ENCODE measurements at regions not wholly inside any gene's neighbourhood (a gene's known extent, or its start where the extent isn't known, plus 50 kb on each side); places are given as distances from the start of the nearest gene placed in this dataset.

DNA sequence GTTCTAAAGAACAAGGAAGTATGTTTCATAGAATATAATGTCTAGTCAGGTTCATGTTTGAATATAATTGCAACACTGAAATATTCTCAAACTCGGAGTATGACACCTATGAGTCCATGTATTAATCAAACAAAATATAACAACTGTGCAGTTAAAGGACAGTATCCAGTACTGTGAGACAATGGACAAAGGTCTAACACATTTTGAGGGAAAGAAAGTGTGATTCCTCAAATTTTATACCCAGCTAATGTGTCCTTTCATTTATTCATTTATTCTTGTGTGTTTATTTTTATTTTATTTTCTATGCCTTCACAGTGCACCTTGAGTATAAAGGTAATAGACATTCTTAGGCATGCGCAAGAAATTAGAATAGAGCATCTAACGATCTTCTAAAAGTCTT lies 401.0 kb upstream of the ZFHX3 start:
- no peak for DNase-seq (ENCODE audit: low spot score)

DNA sequence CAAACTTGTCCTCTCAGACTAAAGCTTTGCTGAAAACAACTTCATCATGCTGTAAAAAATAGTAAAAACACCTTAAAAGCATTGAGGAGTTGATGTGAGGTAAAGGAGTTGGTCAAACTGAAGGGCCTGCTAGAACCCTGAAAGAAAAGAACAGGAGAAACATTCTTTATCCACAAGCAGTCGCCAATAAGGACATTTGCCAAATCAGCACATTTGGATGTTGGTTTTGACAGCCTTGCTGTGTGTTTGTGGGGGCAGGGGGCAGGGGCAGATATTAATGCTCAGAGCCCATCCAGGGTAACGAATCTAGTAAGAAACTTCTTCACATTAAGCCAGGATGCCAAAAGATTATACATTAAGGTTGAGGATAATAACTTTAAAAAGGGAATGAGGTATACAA lies 399.9 kb upstream of the ZFHX3 start:
- no peak for DNase-seq (ENCODE audit: low spot score)

DNA sequence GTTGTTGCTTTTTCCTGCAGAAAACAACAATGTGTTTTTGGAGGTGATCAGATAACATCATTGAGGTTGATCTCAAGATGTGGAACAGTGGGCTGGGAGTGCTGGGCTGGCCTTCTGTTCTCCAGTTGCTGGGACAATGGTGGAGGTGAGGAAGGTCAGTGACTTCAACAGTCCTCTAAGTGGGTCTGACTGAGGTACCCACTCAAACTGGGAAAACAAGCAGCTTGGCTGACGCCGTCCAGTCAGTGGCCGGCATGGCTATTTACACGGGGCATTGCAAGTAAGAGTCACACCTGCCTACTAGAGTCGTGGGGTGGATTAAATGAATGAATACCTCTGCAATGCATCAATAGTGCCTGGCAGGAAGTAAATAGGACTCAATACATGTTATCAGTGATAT lies 386.7 kb upstream of the ZFHX3 start:
- DNase-seq (ENCODE audit: low spot score) = no peak

DNA sequence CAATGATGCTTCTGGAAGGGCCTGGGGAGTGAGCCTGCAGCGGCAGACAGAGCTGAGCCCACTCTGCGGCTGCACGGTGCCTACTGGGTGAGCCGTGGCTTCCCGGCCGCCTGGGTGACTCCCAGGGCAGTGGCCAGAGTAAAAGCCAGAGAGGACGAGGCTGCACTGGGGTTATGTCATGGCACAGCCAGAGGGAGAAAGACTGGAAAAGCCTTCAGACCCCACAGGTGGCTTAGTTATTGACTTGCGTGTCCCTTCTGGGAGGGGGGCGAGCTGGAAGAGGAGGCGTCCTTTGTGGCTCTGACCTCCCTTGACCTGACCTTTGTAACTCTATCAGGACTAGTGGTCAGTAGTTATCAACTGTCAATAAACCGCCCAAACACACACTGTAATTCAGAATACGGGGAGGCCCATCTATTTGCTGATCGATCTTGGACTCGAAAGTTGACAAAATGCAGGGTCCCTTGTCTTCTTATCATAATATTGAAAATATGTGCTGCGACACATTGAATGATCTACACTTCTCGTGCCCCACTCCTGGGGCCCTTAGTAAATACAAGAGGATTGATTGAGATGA lies 385.9 kb upstream of the ZFHX3 start:
- DNase-seq (ENCODE audit: low spot score) = no peak

DNA sequence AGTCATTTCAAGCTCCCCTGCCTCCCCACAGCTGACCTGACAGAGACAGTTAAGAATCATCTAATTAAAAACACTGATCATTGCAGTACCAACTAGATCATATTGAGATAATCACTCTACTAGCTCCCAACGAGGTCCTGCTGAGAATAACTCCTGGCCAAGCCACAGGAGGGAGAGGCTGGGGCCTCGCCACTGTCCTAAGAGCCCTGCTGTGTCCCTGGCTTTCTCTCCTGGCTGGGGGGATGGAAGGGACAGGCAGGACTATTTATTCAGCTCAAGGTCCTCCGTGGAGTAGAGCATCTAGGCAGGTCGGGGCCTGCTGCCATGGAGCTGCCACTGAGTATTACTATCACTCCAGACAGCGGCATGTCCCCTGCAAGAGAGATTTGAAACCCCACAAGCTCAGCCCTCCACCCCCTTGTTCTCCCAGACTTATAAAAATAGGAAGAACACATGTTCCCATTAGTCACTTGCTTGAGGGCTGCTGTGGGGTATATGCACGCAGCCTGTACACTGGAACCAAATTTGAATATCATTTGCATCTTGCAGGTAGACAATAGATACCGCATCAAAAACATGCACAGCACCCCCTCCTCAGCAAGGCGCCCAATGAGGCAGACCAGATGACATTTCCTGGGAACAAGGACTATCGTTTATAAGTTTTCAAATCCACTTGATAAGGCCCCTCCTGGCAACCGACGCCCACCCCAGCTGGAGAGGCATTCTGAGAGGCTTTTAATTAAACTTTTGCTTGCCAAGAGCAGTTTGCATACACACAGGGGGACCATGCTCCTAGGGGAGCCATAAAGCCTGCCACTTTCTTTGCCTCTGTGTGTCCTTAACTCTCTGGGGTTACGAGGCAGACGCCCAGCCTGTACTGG lies 385.2 kb upstream of the ZFHX3 start:
- no peak for DNase-seq (ENCODE audit: low spot score)

DNA sequence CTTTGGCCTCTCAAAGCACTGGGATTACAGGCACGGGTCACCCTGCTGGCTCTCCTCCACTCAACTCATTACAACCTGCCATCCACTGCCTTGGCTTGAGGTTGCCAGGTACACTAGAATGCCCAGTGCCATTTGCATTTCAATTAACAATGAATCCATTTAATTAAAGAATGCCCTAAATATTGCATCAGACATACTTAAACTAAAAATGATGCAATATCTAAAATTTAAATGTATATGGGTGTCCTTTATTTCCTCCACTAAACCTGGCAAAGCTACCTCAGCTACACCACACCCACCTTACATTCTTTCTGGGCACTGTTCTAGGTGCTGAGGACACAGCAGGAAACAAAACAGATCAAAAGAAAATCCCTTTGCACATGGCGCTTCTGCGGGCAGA lies 382.2 kb upstream of the ZFHX3 start:
- no peak for DNase-seq (ENCODE audit: low spot score)

DNA sequence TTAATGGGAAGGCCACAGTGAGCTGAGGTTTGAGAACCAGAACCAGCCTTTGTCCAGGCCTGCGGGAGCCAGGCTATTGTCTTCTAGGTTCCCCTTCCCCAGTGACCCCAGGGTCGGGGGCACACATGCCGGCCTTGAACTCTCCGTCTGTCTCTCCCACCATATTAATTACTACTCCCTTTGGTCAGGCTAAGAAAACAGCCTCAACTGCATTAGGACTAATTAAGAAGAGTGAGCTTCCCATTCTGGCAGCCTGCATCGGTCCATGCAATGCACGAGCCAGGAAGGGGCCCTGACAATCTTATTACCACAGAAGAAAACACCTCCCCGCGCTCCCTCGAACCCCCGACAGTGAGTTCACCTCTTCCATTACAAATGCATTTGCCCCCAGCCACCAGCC lies 380.2 kb upstream of the ZFHX3 start:
- no peak for DNase-seq (ENCODE audit: low spot score)

DNA sequence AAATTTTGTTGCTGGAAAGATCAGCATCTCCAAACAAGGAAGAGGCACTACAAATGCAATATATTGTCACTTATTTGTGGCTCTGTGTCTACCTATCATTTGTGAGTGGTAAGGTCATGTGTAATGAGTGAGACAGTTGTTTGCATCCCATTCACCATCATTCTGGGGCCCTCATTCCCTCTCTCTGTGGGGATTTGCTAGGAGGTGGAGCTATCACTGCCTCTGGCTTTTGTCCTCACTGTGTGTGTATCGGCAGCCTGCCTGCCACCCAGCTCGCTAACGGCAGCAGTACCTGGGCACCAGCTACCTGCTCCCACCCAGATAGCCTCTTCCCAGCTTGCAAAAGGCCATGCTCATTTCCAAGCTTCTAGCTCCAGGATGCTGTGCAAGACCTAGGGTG lies 379.2 kb upstream of the ZFHX3 start:
- DNase-seq (ENCODE audit: low spot score) = no peak

DNA sequence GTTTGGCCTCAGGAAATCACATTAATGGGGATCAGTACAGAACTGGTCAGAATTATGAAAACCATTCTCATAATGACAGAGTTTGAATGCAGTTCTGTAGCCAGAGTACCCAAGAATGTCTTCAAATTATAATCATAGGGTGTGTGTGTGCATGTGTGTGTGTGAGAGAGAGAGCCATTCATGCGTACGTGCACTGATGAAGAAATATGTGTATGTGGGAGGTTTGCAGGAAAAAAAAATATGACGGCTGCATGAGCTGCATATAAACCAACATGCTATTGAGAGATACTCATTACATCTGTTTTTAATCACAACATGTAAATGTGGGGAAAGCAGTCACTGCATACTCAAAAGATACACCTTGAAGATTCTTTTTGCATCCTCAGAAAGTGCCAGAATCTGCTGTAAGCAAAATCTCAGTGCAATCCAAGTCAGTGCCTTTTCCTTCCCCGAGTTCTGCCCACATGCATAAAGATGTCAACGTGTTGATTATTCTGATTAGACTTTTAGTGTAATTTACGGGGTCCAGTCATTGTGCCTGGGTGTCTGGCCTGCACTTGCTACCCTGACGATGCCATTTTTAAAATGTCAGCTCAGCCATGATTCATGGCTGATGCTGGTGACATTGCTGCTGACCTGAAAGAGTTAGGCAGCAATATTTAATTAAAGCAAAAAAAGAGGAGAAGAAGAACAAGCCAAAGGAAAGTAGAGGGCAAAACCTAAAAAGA lies 378.7 kb upstream of the ZFHX3 start:
- no peak for DNase-seq (ENCODE audit: low spot score)

DNA sequence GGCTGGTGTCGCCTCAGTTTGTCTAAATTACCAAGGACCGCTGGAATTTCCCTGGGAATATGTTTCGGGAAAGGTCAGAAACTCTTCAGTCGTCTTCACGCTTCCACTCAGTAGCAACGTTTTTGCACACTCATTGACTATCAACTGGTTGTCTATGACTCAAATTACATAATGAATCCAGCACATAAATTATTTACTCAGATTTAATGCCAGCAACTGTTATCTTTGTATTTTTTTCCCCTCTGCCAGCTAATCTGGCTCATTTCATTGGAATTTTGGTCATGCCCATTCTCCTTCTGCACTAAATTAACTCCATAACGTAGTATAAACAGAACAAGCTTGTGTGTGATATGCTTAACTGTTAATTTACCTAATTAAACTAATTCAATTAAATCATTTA lies 372.7 kb upstream of the ZFHX3 start:
- DNase-seq (ENCODE audit: low spot score) = no peak

DNA sequence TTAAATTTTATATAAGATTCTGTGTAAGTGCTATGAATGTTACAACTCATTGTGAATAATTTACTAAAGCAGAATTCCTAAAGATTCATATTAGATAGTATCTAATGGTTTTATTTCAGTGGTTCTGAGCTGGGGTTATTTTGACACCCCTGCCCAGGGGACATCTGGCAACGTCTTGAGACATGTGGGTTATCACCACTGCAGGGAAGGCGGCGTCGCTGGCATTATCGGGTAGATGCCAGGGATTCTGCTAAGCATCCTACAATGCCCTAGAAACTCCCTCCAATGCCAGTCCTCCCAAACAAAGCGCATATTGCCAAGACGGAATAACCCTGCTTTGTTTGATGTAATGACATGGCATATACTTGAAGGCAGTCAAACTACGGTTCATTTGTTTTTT lies 372.3 kb upstream of the ZFHX3 start:
- no peak for DNase-seq (ENCODE audit: low spot score)

DNA sequence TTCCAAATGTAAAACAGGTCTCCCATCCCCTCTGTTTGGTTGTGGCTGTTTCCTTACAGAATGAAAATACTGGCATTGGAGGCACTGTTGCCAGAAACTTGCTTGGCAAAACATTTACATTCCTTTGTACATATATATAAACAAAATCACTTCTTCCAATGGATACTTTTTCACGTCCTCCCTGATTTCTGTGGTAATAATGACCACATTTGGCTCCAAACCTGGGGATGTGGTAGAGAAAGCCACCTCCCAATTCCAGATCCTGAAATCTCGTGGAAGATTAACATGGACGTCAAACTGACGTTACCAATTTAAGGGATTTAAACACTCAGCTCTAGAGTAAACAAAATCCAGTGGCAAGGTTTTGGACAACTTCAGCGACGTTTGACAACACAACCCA lies 370.8 kb upstream of the ZFHX3 start:
- no peak for DNase-seq (ENCODE audit: low spot score)

DNA sequence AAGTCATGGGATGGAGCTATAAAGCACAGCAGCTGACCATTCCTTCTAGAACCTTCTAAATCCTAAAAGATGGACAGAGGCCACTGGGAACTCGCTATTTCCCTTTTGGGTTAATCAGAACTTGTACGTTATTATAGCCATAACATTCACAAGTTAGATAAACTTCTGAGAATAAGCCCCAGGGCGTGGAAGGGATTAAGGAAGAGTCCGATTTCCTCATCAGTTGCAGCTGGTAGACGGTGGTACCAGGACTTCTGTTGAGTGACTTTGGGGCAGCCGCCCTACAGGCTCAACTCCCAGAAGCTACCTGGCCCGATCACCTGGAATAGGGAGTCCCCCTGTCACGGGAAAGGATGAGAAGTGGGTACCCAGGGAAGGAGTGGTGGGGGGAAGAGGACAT lies 370.1 kb upstream of the ZFHX3 start:
- no peak for DNase-seq (ENCODE audit: low spot score)

DNA sequence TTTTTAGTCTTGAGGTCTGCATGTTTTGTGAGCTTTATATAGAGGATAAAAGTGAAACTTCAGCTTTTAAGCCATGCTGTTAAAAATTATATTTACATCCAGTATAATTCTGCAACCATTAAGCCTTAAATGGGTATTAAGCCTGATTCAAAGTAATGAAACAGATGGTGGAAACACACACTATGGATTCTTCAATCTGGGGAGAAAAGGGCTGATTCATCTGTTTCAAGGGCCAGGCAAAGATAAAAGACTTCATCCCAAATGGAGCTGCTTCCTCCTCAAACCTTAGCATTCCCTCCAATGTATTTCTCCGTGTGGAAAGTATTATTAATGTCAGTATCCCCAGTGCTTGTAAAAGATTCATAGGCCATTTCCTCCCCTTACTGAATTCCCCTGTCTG lies 367.4 kb upstream of the ZFHX3 start:
- DNase-seq (ENCODE audit: low spot score) = no peak

DNA sequence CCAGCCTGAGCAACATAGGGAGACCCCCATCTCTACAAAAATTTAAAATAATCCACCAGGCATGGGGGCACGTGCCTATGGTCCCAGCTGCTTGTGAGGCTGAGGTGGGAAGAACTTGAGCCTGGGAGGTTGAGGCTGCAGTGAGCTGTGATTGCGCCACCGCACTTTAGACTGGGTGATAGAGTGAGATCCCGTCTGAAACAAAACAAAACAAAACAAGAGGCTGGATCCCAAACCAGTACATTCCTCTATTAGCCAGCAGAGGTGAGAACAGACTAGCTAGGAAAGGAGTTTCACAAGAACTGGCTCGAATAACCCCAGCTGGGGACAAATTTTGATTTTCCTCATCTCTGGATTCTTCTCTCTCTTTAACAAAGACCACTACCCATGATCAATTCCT lies 366.7 kb upstream of the ZFHX3 start:
- DNase-seq (ENCODE audit: low spot score) = no peak

DNA sequence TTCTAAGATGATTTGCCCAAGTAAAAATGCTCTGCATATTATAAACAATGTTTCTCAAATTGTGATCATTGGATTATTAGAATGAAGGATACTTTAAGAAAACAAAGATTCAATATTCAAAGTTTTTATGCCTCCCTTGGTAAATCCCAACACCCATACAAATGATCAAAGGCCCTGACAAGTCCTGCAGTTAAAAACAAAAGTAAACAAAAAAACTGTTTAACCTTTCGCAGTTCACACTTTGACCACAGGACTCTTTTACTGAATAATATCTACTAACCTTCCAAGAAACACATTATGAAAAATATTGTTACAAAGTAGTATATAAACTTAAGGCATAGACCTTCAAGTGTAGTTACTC lies 365.9 kb upstream of the ZFHX3 start:
- no peak for DNase-seq (ENCODE audit: low spot score)

DNA sequence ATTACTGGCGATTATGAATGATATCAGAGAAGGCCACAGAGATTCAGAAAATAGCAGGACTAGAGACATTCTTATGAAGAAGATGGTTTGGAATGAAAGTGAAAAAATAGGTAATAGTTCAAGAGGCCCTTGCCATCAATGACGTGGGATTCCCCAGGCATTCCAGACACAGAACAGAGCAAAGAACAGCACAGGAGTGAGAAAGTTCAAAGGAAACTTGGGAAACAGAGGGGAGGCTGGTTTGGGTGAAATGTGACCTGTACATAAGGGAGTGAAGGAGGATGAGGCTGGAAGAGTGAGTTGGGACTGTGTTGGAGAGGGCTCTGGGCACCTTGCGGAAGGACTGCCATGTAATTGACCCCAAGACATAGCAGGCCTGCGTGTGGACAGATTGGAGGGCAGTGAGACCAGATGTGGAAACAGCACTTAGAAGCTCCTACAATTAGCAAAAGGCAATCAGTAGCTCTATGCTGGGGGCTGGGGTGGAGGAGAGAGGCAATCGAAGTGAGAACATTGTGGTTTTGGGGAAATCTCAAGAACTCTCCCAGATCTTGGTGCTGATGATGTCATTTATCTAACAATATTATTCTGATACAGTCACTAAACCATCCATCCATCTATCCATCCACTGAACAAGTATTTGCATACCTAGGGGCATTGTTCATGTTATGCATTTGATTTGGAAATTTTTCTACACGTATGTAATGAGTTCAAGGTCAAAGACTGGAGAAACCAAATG lies 365.3 kb upstream of the ZFHX3 start:
- DNase-seq (ENCODE audit: low spot score) = no peak

DNA sequence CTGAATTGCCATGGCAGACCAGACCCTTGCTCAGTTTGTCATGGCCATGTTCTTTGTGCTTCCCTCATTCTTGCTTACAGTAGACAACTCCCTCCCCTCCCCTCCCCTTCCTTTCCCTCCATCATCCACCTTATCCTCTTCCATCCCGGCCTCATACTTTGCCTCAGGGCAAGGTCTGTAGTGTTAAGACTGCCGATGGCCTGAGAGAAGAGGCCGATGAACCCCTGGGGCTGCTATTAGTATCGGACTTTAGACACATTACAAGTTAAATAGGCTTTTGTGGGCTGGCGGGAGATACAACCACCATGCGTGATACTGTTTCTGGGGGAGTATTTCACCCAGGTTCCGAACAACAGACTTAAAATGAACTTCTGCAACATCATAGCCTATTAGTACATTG lies 364.5 kb upstream of the ZFHX3 start:
- DNase-seq (ENCODE audit: low spot score) = no peak

DNA sequence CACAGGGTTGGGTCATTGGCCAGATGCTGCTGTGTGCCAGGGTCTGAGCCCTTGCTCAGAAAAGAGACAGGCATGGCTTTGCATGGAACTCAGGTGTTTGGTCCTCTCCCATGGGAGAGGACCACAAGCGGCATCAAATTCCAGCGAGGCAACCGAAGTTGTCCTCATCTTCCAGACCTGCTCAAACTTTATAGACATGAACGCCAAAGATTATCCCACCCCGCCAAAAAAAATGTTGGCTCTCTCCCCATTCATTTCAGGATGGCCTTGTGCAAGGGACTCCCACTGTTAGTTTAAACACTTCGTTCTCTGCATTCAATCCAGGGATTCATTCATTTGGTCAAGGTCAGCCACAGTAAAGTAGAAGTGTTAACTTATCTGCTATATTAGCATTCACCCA lies 360.8 kb upstream of the ZFHX3 start:
- DNase-seq (ENCODE audit: low spot score) = no peak

DNA sequence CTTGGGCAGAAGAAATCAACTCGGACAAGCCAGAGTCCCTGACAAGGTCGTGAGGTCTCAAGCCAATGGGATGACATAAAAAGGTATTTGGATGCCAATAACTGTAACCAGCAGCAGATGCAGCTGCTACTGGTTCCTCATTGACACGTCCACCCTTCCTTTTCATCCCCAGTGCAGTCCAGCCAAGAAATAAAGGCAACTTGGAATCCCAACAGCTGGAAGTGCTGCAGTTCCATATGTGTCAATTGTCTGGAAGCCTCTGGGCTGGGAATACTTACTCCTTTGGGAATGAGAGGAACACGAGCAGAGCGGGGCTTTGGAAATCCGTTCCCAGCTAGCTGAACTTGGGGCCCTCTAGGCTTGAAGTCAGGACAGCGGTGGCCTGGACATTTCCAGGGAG lies 360.4 kb upstream of the ZFHX3 start:
- DNase-seq (ENCODE audit: low spot score) = no peak

DNA sequence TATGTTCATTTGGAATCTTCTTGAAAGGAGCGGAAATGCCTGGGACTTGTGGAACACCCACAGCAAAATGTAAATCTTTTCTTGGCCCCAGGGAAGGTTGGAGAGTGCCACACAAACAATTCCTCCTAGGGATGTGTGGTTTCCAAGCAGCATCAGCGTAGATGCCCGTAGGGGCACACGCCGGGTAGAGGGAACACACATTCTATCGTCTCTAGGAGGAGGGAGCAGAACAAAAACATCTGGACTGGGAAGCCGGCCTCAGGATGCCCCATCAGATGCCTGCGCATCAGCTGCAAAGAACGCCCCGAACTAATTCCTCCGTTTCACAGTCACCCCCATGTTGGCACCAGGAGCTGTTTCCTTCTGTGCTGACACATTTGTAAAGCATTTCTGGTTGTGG lies 357.9 kb upstream of the ZFHX3 start:
- DNase-seq (ENCODE audit: low spot score) = no peak

DNA sequence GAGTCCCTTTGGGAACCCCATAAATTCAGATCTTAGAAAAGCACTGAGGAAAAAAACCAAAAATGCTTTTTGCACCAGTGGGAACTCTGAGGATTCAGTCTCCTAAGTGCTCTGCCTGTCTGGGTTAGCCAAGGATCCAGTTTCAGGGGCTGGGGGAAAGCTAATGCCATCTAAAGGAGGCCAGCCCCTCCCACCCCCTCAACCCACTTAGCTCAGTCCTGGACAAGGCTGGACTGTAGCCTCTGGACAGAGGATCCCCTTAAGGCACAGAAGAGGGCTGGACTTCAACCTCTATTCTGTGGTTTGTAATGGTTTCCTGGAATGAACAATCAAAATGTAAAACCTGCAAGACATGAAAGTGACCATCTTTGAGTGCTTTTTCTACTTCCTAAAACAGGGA lies 356.1 kb upstream of the ZFHX3 start:
- DNase-seq (ENCODE audit: low spot score) = no peak

DNA sequence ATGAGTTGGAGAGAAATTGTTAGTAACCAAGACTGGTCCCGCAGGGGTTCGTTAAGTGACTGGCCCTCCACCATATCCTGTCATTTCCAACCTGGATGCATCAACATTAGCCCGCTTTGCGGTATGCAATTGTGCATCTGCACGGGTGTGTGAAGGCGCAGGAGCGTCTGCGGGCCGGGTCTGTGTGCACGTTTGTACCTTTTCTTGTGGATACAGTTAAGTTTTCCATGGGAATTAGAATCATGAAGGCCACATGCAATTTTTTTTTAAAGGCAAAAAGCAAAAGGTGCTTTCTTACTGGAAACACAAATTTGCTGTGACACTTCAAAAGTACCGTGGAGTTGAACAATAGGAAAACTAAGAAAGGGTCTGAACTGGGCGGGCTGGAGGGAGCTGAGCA lies 355.4 kb upstream of the ZFHX3 start:
- no peak for DNase-seq (ENCODE audit: low spot score)
